ENCODE measurements at regions not wholly inside any gene's neighbourhood (a gene's known extent, or its start where the extent isn't known, plus 50 kb on each side); places are given as distances from the start of the nearest gene placed in this dataset.
A peak's percentile ranks its signal among the peaks of the same experiment; 100 is the strongest.

- POLR2A ChIA-PET, result interaction anchor here (0.8 to 1.5 kb wide), 6 partner anchors 12 to 479 kb away, joined by 3 to 4 read pairs (median 3); no protein-coding TSS in a partner anchor
- TF ChIP-seq, protein P1, sequence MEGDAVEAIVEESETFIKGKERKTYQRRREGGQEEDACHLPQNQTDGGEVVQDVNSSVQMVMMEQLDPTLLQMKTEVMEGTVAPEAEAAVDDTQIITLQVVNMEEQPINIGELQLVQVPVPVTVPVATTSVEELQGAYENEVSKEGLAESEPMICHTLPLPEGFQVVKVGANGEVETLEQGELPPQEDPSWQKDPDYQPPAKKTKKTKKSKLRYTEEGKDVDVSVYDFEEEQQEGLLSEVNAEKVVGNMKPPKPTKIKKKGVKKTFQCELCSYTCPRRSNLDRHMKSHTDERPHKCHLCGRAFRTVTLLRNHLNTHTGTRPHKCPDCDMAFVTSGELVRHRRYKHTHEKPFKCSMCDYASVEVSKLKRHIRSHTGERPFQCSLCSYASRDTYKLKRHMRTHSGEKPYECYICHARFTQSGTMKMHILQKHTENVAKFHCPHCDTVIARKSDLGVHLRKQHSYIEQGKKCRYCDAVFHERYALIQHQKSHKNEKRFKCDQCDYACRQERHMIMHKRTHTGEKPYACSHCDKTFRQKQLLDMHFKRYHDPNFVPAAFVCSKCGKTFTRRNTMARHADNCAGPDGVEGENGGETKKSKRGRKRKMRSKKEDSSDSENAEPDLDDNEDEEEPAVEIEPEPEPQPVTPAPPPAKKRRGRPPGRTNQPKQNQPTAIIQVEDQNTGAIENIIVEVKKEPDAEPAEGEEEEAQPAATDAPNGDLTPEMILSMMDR (IDR thresholded peaks at IDR 0.05; ENCODE audit: low read depth, low read length), result no peak
- no peak overlapping the region for H3K27ac ChIP-seq (ENCODE audit: low read depth, low read length)
- CTCF ChIA-PET, result interaction anchor here (0.6 to 3.1 kb wide), 39 partner anchors 9 to 691 kb away, joined by 3 to 22 read pairs (median 4); partner anchors contain the start of gene RFESD
- no peaks in the 10 kb centered on the region for H3K9me3 ChIP-seq (ENCODE audit: control insufficient read depth, insufficient read depth, low read length)
- H3K27me3 ChIP-seq (ENCODE audit: control insufficient read depth, insufficient read depth, low read length), result no peaks in the 10 kb centered on the region
- no peak for DNase-seq (ENCODE audit: low read depth, low spot score)
- H3K4me3 ChIP-seq (ENCODE audit: low read depth, low read length), result no peak overlapping the region
Observed at GRCh38 chr5:96337048-96337781, 95.8 kb downstream of the PCSK1 start.

GRCh38 chr5:96336351-96336985, 96.6 kb downstream of the PCSK1 start:
- ChIA-PET CTCF (interaction anchor here (0.6 to 3.1 kb wide), 59 partner anchors 8 to 690 kb away, joined by 3 to 22 read pairs (median 4); partner anchors contain the start of genes GLRX and RFESD), POLR2A (interaction anchor here (0.9 to 1.5 kb wide), 4 partner anchors 11 to 458 kb away, joined by 3 to 4 read pairs (median 3); no protein-coding TSS in a partner anchor)
- TF ChIP-seq, protein P1 (IDR thresholded peaks at IDR 0.05; ENCODE audit: low read depth, low read length), result peak; percentile 97
- DNase-seq (ENCODE audit: low read depth, low spot score), result peak; percentile 80
- H3K27me3 ChIP-seq (ENCODE audit: control insufficient read depth, insufficient read depth, low read length), result no peaks in the 10 kb centered on the region
- H3K9me3 ChIP-seq (ENCODE audit: control insufficient read depth, insufficient read depth, low read length), result no peaks in the 10 kb centered on the region
- H3K27ac ChIP-seq (ENCODE audit: low read depth, low read length), result no peak overlapping the region
- H3K4me3 ChIP-seq (ENCODE audit: low read depth, low read length), result no peak overlapping the region

GRCh38 chr5:96335873-96336272, 97.2 kb downstream of the PCSK1 start:
- no peaks in the 10 kb centered on the region for H3K9me3 ChIP-seq (ENCODE audit: control insufficient read depth, insufficient read depth, low read length)

GRCh38 chr5:96333391-96333790, 99.7 kb downstream of the PCSK1 start:
- ChIA-PET CTCF (no interaction called here), POLR2A (no interaction called here)
- Histone ChIP-seq H3K27me3 (ENCODE audit: control insufficient read depth, insufficient read depth, low read length) (no peaks in the 10 kb centered on the region), H3K9me3 (ENCODE audit: control insufficient read depth, insufficient read depth, low read length) (no peaks in the 10 kb centered on the region), H3K4me3 (ENCODE audit: low read depth, low read length) (no peak overlapping the region), H3K27ac (ENCODE audit: low read depth, low read length) (no peak overlapping the region)
- TF ChIP-seq, protein P1 (IDR thresholded peaks at IDR 0.05; ENCODE audit: low read depth, low read length), result no peak
- DNase-seq (ENCODE audit: low read depth, low spot score), result no peak

More at GRCh38 chr5:96335873-96336272, 97.2 kb downstream of the PCSK1 start:
- Histone ChIP-seq H3K27ac (ENCODE audit: low read depth, low read length) (peak overlapping the region; percentile 66), H3K4me3 (ENCODE audit: low read depth, low read length) (no peak overlapping the region), H3K27me3 (ENCODE audit: control insufficient read depth, insufficient read depth, low read length) (no peaks in the 10 kb centered on the region)
- CTCF ChIA-PET, result interaction anchor here (0.6 to 3.1 kb wide), 47 partner anchors 8 to 554 kb away, joined by 3 to 22 read pairs (median 4); partner anchors contain the start of gene GLRX
- POLR2A ChIA-PET, result interaction anchor here (0.9 to 1.5 kb wide), 3 partner anchors 11 to 375 kb away, joined by 3 to 4 read pairs (median 3); no protein-coding TSS in a partner anchor
- TF ChIP-seq, protein P1 (IDR thresholded peaks at IDR 0.05; ENCODE audit: low read depth, low read length), result no peak
- DNase-seq (ENCODE audit: low read depth, low spot score), result no peak
